GM19468 (cell line): ENCODE measurements at regions not wholly inside any gene's neighbourhood (a gene's known extent, or its start where the extent isn't known, plus 50 kb on each side); places are given as distances from the start of the nearest gene placed in this dataset.

Experiments used
- ATAC-seq: cut with Tn5 transposase; IDR thresholded peaks from one replicate; pipeline ENCODE4 v1.9.1; 2021; ENCODE audit warnings: mild to moderate bottlenecking, moderate library complexity, moderate number of reproducible peaks; ENCODE audit not compliant: unreplicated experiment; ENCODE audit errors: extremely low read depth

DNA sequence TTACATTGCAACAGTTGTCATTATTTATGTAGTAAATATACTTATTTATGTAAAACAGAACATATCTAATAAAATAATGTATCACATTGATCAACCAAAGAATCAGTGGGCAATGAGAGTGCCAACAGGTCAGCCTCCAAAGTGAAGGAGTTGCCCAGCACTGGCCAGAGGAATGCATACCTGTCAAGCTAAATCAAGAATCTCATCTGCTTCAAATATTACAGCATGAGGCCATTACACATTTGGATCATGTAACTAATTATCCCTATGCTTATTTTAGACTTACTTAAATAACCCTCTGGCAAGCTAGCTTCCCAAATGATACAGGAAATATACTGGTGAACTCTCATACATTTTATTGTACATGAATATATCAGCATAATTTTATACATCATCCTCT lies 1211.7 kb upstream of the ACVR2A start:
- ATAC-seq: no peak

DNA sequence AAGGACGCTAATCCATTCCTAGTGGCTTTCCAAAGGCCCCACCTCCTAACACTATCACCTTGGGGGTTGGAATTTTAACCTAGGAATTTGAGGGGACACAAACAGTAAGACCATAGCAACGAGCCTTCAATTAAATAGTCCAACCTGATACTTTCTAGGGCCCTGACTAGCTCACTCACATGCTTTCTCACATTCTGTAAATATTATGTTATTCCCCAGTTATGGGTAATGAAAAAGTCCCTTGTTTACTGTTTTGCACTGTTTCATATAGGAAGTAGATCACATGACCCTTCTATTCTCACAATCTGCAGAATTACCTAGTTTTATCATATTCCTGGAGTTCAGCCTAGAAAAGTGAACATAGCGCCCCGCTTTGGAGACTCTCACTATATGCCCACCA lies 1212.1 kb upstream of the ACVR2A start:
- ATAC-seq: no peak

DNA sequence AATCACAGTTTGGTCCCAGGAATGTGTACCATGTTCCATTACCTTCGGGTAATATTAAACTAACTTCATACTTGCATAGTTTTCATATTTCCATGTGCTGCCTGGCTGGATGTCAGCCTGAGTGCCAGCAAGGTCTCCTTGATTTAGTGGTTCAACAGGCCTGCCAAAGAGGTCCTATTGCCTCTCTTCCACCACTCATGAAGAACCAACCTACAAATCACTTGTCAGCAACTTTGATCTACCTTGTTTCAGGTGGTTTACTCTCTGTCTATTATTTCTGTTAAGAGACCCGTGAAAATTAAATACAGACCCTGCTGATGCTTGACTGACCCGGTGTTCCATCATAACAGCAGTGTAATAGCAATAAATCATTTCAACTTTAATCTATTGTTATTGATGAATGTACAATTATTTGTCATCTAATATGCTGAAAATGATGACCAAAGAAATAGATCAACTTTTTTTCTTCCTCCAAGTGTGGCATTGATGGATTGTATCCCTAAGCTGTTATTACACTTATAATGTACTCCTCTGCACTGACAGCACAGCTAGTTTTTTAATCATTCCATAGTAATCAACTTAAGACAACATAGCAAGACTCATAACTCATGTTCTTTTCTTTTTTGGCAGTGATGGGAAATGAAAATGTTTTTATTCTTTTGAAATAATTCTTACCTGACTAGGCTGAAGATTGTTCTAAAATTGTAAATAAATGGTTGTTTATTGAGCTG lies 1220.2 kb upstream of the ACVR2A start:
- ATAC-seq: no peak

DNA sequence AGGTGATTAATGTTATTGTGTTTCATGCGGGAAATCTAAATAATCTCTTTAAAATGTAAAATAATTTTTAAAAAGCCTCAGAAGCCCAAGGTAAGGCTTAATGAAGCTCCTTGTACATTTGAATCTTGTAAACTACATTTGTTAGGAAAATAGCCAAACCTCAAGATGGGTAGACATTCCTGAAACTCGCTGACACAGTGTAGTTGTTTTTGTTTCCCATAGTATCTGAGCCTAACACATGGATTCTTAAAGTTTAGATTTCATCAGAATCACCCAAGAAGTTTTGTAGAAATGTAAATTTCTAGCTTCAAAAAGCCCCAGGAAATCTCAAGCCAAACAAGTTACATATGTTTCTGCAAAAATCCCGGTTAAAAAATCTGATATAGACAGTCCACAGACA lies 1221.1 kb upstream of the ACVR2A start:
- no peak for ATAC-seq

- no peak for ATAC-seq
Measured at GRCh38 chr2:146621656-146622055, 1223.2 kb upstream of the ACVR2A start.

DNA sequence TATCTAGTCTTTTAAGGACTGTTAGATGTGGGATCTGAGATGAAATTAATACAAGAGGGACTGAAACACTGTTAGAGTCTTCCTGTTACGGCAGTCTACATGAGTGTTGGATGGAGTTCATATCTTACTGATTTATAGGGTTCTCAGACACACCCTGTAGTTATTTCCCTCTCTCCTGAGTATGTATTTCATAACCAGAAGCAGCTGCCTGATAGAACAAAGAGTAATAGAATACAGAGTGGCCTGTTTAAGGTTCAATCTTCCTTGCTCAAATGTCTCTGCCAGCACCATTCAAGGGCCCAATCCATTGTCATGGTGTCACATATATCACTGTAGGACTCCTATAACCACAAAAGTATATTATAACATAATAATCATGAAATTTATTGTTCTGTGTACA lies 1229.1 kb upstream of the ACVR2A start:
- ATAC-seq: no peak

DNA sequence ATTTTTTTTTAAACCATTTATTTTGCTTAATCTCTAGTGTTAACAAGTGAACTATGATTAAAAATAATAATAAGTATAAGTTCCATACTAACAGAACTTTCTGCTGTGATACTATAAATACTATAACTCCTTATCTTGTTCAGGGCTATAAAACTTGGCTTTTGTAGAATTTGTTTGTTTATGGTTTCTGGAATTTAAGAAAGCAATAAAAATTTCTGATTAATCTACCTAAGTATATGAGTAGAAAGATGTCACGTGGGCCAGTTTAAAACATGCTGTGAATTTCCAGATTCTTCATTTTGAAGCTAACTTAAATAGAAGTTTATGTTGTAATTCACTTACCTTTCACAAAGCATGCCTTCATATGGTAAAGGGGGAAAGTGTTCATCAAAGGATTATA lies 1236.3 kb upstream of the ACVR2A start:
- ATAC-seq: no peak

- ATAC-seq: no peak
Measured at GRCh38 chr2:146604521-146604920, 1240.3 kb upstream of the ACVR2A start.

- ATAC-seq: no peak
Measured at GRCh38 chr2:146602856-146603255, 1242.0 kb upstream of the ACVR2A start.

DNA sequence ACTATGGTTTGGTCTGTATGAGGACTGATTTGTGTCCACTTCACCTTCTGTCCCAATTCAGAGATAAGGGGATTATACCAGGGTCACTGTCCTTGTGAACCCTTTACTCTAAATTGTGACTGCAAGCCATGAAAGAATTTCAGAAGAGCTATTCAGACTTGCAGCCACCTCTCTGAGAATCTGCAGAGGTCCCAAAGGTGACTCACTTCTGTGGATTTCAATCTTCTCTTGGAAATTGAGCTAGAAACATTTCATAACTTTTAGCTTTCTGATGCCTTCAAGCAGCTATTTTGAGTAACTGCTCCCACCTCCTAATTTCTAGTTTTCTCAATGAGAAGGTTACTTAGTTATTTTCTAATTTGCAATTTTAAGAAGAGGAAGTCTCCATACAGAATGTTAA lies 1242.4 kb upstream of the ACVR2A start:
- no peak for ATAC-seq

- ATAC-seq: no peak
Measured at GRCh38 chr2:146598791-146599190, 1246.0 kb upstream of the ACVR2A start.

DNA sequence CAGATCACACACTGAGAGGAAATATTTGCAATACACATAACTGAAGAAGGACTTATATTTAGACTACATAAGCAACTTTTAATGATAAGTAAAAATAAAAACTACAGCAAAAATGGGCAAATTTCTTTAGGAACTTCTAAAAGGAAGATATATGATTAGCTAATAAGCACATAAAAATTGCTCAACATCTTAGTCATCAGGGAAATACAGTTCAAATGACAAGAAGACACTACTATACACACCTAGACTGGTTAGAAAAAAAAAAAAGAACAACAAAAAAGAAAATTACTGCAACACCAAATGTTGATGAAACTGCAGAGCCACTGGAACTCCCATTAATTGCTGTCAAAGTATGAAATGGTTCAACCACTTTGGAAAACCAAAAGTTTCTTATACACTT lies 1247.5 kb upstream of the ACVR2A start:
- no peak for ATAC-seq

GRCh38 chr2:146591908-146592307 lies 1252.9 kb upstream of the ACVR2A start:
- no peak for ATAC-seq

GRCh38 chr2:146587291-146587713 lies 1257.5 kb upstream of the ACVR2A start:
- no peak for ATAC-seq

DNA sequence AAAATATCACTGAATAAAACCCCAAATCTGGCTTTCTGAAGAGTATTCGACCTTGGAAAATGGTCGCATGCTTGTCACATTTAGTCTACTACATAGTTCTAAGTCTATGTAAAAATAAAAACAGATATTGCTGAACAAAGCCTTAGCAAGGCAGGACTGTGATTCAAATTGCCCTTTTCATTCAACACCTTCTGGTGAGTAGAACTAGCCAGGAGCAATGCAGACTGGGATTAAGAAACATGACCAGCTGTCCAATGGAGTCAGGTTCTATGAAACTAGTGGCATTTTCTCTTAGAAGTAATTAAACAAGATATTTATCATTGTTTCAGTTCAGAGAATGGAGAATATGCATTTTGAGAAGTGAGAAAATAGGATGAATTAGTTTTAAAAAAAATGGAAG lies 1260.5 kb upstream of the ACVR2A start:
- ATAC-seq: no peak

GRCh38 chr2:146579147-146579930 lies 1265.5 kb upstream of the ACVR2A start:
- ATAC-seq: no peak

DNA sequence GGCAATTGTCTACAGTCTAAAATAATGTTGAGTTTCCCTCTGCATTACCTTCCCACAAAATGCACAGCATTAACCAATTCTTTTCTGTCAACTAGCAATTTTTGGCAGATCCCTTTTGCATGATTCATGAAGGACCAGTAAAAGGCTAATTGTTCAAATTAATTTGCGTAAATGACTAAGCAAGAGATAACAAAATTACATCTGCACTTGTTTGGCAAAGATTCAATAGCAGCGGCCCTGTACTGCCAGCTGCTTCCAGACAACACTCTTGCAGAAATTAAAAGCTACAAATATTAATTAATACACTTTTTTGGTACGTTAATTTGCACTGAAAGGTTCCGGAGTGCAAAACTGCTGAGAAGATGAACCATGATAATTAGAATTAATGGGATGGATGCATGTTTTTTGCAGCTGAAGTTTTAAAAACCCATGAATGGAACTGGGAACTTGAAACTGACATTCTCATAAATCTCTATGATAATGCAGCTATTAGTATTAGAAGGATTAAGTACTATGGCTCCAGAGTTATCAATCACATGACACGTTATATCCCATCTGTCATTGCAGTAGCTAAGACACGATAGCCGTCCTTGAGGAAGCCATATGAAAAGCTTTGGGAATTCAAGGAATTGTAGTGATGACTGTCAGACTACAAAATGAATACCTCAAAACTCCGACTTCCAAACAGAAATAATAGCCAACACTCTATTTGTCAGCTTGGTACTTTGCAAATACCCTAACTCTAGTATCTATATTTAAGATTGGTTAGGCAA lies 1268.3 kb upstream of the ACVR2A start:
- no peak for ATAC-seq

DNA sequence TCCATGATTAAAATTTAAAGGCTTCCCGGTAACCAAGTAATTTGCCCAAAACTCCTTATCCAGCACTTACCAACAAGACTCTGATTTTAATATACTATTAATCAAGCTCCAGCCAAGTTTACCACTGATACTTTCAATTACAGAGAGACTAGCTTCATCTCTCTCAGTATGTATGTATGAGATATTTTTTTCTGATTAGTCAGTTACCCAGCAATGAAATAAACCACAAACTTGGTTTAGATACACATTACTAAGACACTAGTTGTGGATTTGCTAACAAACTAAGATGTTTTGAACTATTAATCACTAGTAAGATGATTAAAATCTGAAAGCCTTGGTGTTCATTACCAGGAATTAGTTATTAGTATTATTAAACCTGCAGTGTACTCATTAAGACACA lies 1272.2 kb upstream of the ACVR2A start:
- ATAC-seq: no peak

- ATAC-seq: no peak
Measured at GRCh38 chr2:146561996-146562395, 1282.8 kb upstream of the ACVR2A start.

GRCh38 chr2:146547236-146547635 lies 1297.6 kb upstream of the ACVR2A start:
- no peak for ATAC-seq

- no peak for ATAC-seq
Measured at GRCh38 chr2:146544701-146545100, 1300.1 kb upstream of the ACVR2A start.
